ENCODE measurements at regions not wholly inside any gene's neighbourhood (a gene's known extent, or its start where the extent isn't known, plus 50 kb on each side); places are given as distances from the start of the nearest gene placed in this dataset.

DNA sequence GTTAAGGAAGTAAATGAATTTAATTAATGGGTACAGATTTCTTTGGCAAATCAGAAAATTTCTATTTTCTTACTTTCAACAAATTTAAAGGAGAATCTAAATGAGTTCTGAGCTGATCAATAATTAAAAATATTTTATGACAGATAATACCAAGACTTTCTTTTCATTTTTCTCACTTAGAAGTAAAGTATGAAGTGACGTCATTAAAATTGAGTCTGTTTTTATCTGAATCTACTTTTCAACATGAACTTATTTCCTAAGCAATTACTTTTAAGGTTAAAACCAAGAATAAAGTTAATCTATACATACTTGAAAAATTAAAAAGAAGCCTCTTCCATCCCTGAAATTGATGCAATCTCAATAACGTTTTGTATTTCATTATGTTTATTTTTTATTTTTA is 552.8 kb upstream of the ST8SIA4 start:
- TF ChIP-seq TCF12 (IDR thresholded peaks at IDR 0.05; ENCODE audit: low read depth, low read length) = no peak
- TF ChIP-seq, protein P1, sequence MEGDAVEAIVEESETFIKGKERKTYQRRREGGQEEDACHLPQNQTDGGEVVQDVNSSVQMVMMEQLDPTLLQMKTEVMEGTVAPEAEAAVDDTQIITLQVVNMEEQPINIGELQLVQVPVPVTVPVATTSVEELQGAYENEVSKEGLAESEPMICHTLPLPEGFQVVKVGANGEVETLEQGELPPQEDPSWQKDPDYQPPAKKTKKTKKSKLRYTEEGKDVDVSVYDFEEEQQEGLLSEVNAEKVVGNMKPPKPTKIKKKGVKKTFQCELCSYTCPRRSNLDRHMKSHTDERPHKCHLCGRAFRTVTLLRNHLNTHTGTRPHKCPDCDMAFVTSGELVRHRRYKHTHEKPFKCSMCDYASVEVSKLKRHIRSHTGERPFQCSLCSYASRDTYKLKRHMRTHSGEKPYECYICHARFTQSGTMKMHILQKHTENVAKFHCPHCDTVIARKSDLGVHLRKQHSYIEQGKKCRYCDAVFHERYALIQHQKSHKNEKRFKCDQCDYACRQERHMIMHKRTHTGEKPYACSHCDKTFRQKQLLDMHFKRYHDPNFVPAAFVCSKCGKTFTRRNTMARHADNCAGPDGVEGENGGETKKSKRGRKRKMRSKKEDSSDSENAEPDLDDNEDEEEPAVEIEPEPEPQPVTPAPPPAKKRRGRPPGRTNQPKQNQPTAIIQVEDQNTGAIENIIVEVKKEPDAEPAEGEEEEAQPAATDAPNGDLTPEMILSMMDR (IDR thresholded peaks at IDR 0.05; ENCODE audit: control extremely low read depth in 1 of 3, insufficient read depth in 1 of 3, low read depth in 1 of 3, low read length in 3 of 3) = no peak
- no peak for TF ChIP-seq MAX (IDR thresholded peaks at IDR 0.05)
- TF ChIP-seq TBP (IDR thresholded peaks at IDR 0.05; ENCODE audit: low read depth, low read length) = no peak
- TF ChIP-seq EZH2 (IDR thresholded peaks at IDR 0.05; ENCODE audit: low read depth, low read length, severe bottlenecking) = no peak
- no peak for TF ChIP-seq GABPA (IDR thresholded peaks at IDR 0.05; ENCODE audit: borderline replicate concordance, insufficient read depth, low read length)
- no peak for TF ChIP-seq BCL11A (IDR thresholded peaks at IDR 0.05; ENCODE audit: low read depth in 2 of 2, low read length in 2 of 2)

Data from H1 (cell line).